Osteocyte (in vitro differentiated cells): ENCODE measurements at regions not wholly inside any gene's neighbourhood (a gene's known extent, or its start where the extent isn't known, plus 50 kb on each side); places are given as distances from the start of the nearest gene placed in this dataset.

ENCODE experiments used
- DNase-seq: peaks from one replicate; pipeline ENCODE4 v3.0.0; 2021; ENCODE audit warnings: mixed read lengths; ENCODE audit not compliant: unreplicated experiment; ENCODE audit errors: extremely low spot score
- H3K27ac Mint-ChIP-seq: one replicate; pipeline ENCODE4 v1.8.0; 2021; ENCODE audit warnings: mild to moderate bottlenecking, mixed read lengths; ENCODE audit not compliant: unreplicated experiment
- H3K27me3 Mint-ChIP-seq: one replicate; pipeline ENCODE4 v1.8.0; 2021; ENCODE audit warnings: mixed read lengths; ENCODE audit not compliant: unreplicated experiment
- H3K36me3 Mint-ChIP-seq: one replicate; pipeline ENCODE4 v1.8.0; 2021; ENCODE audit warnings: mixed read lengths; ENCODE audit not compliant: unreplicated experiment
- H3K4me1 Mint-ChIP-seq: one replicate; pipeline ENCODE4 v1.8.0; 2021; ENCODE audit warnings: mixed read lengths; ENCODE audit not compliant: unreplicated experiment
- H3K4me3 Mint-ChIP-seq: one replicate; pipeline ENCODE4 v1.8.0; 2021; ENCODE audit warnings: mild to moderate bottlenecking, moderate library complexity, mixed read lengths; ENCODE audit not compliant: unreplicated experiment
- H3K9me3 Mint-ChIP-seq: one replicate; pipeline ENCODE4 v1.8.0; 2021; ENCODE audit warnings: mixed read lengths; ENCODE audit not compliant: unreplicated experiment
- TF ChIP-seq, protein P1 (sequence below): fragments of 200-600 bp; sonication (generic); IDR thresholded peaks from 2 replicates; pipeline ENCODE4 v1.5.0; 2021; ENCODE audit warnings: antibody characterized with exemption, mild to moderate bottlenecking, moderate library complexity

DNA sequence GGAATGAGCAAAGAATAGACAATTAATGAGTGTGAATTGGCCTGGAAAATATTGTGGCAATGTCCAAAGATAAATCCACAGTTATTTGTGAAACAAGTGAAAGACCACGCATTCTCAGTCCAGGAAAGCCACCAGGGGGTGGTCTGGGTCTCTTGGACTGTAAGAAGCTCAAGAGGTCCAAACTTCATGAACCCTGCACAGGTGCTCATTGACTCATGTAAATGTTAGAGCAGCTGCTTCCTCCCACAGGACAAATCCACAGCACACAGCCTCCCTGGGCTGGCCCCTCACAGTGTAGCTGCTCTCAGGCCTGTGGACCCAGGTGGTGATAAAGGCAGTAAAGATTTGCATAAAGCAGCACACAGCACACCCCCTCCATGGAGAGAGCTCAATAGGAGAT is 114.0 kb downstream of the ZNF280B start:
- peak; percentile 73 for DNase-seq
- TF ChIP-seq, protein P1, sequence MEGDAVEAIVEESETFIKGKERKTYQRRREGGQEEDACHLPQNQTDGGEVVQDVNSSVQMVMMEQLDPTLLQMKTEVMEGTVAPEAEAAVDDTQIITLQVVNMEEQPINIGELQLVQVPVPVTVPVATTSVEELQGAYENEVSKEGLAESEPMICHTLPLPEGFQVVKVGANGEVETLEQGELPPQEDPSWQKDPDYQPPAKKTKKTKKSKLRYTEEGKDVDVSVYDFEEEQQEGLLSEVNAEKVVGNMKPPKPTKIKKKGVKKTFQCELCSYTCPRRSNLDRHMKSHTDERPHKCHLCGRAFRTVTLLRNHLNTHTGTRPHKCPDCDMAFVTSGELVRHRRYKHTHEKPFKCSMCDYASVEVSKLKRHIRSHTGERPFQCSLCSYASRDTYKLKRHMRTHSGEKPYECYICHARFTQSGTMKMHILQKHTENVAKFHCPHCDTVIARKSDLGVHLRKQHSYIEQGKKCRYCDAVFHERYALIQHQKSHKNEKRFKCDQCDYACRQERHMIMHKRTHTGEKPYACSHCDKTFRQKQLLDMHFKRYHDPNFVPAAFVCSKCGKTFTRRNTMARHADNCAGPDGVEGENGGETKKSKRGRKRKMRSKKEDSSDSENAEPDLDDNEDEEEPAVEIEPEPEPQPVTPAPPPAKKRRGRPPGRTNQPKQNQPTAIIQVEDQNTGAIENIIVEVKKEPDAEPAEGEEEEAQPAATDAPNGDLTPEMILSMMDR = no peak
- H3K27ac Mint-ChIP-seq = no peak overlapping the region
- H3K27me3 Mint-ChIP-seq = peaks cover 10% of the 10 kb centered on the region
- no peaks in the 10 kb centered on the region for H3K4me1 Mint-ChIP-seq
- H3K36me3 Mint-ChIP-seq = no peaks in the 10 kb centered on the region
- peaks cover 14% of the 10 kb centered on the region for H3K9me3 Mint-ChIP-seq
- H3K4me3 Mint-ChIP-seq = no peak overlapping the region

DNA sequence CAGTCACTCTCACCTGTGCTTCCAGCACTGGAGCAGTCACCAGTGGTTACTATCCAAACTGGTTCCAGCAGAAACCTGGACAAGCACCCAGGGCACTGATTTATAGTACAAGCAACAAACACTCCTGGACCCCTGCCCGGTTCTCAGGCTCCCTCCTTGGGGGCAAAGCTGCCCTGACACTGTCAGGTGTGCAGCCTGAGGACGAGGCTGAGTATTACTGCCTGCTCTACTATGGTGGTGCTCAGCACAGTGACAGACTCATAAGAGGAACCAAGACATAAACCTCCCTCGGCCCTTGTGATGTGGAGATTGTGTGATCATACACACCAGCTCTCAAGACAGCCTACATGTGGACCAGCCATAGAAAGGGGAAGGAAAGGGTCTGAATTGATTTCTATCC is 113.3 kb downstream of the ZNF280B start:
- no peaks in the 10 kb centered on the region for H3K36me3 Mint-ChIP-seq
- H3K4me3 Mint-ChIP-seq = no peak overlapping the region
- peaks cover 10% of the 10 kb centered on the region for H3K27me3 Mint-ChIP-seq
- H3K9me3 Mint-ChIP-seq = peaks cover 14% of the 10 kb centered on the region
- H3K4me1 Mint-ChIP-seq = no peaks in the 10 kb centered on the region
- TF ChIP-seq, protein P1 = no peak
- DNase-seq = peak; percentile 48
- H3K27ac Mint-ChIP-seq = no peak overlapping the region

- H3K36me3 Mint-ChIP-seq = no peaks in the 10 kb centered on the region
- H3K27me3 Mint-ChIP-seq = peaks cover 19% of the 10 kb centered on the region
- TF ChIP-seq, protein P1 = no peak
- no peak overlapping the region for H3K4me3 Mint-ChIP-seq
- H3K27ac Mint-ChIP-seq = no peak overlapping the region
- H3K4me1 Mint-ChIP-seq = no peaks in the 10 kb centered on the region
- peak; percentile 73 for DNase-seq
- peaks cover 14% of the 10 kb centered on the region for H3K9me3 Mint-ChIP-seq
These were observed 111.7 kb downstream of the ZNF280B start for GRCh38 chr22:22396741-22397291.

DNA sequence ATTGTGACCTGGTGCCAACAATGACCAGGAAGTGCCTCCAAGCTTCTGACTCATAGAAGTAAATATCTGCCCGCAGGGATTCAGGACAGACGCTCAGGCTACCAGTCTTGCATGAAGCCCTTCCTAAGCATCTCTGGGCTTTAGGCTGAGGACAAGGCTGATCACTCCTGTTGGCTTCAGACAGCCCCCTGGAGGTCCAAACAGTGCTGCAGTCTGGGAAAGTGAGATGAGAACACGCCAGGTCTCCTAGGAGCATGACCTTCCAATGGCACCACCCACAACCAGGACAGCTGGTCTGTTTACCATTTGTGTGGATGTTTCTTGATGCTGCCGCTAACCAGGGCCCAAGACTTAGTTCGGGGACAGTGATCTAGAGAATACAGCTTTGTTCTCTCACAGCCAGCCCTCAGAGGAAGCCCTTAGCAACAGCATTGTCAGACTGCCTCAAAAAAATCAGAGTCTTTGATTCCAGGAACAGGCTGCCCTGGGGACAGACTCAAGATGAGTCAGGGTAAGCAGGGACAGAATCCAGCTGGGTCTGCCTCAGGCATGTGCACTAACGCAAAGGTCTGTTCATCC is 111.2 kb downstream of the ZNF280B start:
- peak; percentile 64 for DNase-seq
- peaks cover 19% of the 10 kb centered on the region for H3K27me3 Mint-ChIP-seq
- no peaks in the 10 kb centered on the region for H3K4me1 Mint-ChIP-seq
- TF ChIP-seq, protein P1 = no peak
- peaks cover 10% of the 10 kb centered on the region for H3K9me3 Mint-ChIP-seq
- H3K27ac Mint-ChIP-seq = no peak overlapping the region
- H3K4me3 Mint-ChIP-seq = no peak overlapping the region
- H3K36me3 Mint-ChIP-seq = no peaks in the 10 kb centered on the region

DNA sequence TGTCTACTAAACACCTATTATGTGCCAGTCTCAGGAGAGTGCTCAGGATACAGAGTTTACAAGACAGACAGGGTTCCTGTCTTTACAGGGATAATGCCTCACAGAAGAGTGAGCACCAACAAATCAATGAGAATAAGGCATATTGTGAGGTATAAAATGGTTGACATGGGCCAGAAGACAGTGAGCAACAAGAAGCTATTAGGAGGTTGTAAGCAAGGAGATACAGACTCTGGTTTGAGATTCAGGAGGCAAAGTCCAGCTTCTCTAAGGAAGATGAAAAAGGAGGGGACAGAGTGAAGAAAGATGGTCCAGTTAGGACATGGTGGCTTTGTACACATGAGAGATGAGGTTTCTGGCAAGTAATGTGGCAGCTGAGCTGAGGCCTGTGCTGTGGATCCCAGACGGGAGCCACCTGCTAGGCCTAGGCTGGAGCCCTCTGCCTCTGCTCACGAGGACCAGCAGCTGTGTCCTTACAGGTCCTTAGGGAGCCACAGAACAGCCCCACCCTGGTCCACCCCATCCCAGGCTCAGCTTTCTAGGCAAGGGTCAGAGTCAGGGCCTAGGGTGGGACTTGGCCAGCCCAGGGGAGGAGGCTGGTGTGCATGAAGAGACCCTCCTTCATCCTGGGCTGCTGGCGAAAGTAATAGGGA is 110.5 kb downstream of the ZNF280B start:
- DNase-seq = no peak
- Mint-ChIP-seq H3K36me3 (no peaks in the 10 kb centered on the region), H3K9me3 (peaks cover 5% of the 10 kb centered on the region), H3K27me3 (peaks cover 19% of the 10 kb centered on the region), H3K27ac (no peak overlapping the region), H3K4me1 (no peaks in the 10 kb centered on the region), H3K4me3 (no peak overlapping the region)
- TF ChIP-seq, protein P1 = no peak
